Esophagus squamous epithelium (tissue), 4 donors: ENCODE measurements at regions not wholly inside any gene's neighbourhood (a gene's known extent, or its start where the extent isn't known, plus 50 kb on each side); places are given as distances from the start of the nearest gene placed in this dataset.

Experiments
- POLR2A ChIP-seq, 4 donors: fragments of 450-650 bp; IDR thresholded peaks; one replicate each; pipeline ENCODE4 v1.6.1; 2017; ENCODE audit warnings: antibody characterized with exemption in 4 of 4, mild to moderate bottlenecking in 4 of 4, moderate library complexity in 3 of 4
- TF ChIP-seq, protein P1 (sequence below), 6 experiments: fragments of 450-650 bp in 4 of 6; fragments of 200-600 bp in 2 of 6; sonication (generic) in 2 of 6; IDR thresholded peaks; one replicate each; pipeline ENCODE4 v1.5.1; 2016 to 2019; ENCODE audit warnings: antibody characterized with exemption in 6 of 6, mild to moderate bottlenecking in 4 of 6, moderate library complexity in 4 of 6

DNA sequence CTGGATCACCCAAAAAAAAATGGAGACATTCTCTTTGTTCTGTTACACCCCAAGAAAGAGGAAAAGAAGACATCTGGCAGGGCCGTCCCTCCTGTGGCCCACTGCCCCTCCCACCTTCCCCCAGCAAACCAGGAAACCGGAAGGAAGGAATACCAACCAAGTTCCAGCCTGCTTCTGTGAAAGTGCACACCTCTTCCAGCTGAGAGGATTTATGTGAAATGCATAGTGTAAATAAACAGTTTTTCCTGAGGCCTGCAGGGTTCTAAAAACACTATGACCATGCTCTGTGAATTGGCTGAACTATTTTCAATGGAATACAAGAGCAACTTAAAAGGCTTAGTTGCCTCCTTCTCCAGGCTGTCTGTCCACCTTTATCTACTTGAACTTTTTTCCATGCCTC lies 50.0 kb upstream of the CHST1 start:
- TF ChIP-seq POLR2A (IDR thresholded peaks at IDR 0.05), result no peak
- TF ChIP-seq, protein P1, sequence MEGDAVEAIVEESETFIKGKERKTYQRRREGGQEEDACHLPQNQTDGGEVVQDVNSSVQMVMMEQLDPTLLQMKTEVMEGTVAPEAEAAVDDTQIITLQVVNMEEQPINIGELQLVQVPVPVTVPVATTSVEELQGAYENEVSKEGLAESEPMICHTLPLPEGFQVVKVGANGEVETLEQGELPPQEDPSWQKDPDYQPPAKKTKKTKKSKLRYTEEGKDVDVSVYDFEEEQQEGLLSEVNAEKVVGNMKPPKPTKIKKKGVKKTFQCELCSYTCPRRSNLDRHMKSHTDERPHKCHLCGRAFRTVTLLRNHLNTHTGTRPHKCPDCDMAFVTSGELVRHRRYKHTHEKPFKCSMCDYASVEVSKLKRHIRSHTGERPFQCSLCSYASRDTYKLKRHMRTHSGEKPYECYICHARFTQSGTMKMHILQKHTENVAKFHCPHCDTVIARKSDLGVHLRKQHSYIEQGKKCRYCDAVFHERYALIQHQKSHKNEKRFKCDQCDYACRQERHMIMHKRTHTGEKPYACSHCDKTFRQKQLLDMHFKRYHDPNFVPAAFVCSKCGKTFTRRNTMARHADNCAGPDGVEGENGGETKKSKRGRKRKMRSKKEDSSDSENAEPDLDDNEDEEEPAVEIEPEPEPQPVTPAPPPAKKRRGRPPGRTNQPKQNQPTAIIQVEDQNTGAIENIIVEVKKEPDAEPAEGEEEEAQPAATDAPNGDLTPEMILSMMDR (IDR thresholded peaks at IDR 0.05), result no peak
